GM19452 (cell line): ENCODE measurements at regions not wholly inside any gene's neighbourhood (a gene's known extent, or its start where the extent isn't known, plus 50 kb on each side); places are given as distances from the start of the nearest gene placed in this dataset.

Experiments
- ATAC-seq: cut with Tn5 transposase; IDR thresholded peaks from one replicate; pipeline ENCODE4 v1.9.1; 2021; ENCODE audit not compliant: unreplicated experiment

GRCh38 chr5:116363780-116364179, 210.8 kb downstream of the SEMA6A start:
- no peak for ATAC-seq

- no peak for ATAC-seq
Measured at GRCh38 chr5:116361979-116362577, 212.5 kb downstream of the SEMA6A start.

GRCh38 chr5:116361171-116361967, 213.3 kb downstream of the SEMA6A start:
- no peak for ATAC-seq

- no peak for ATAC-seq
Measured at GRCh38 chr5:116360008-116360853, 214.4 kb downstream of the SEMA6A start.

- no peak for ATAC-seq
Measured at GRCh38 chr5:116359592-116359991, 215.0 kb downstream of the SEMA6A start.

GRCh38 chr5:116358911-116359418, 215.7 kb downstream of the SEMA6A start:
- peak; percentile 99 for ATAC-seq

GRCh38 chr5:116358015-116358523, 216.6 kb downstream of the SEMA6A start:
- ATAC-seq, result no peak

GRCh38 chr5:116355819-116356601, 218.6 kb downstream of the SEMA6A start:
- no peak for ATAC-seq

- ATAC-seq, result no peak
Measured at GRCh38 chr5:116354699-116355098, 219.9 kb downstream of the SEMA6A start.

GRCh38 chr5:116347657-116348056, 227.0 kb downstream of the SEMA6A start:
- no peak for ATAC-seq

GRCh38 chr5:116343961-116344360, 230.7 kb downstream of the SEMA6A start:
- no peak for ATAC-seq
